HepG2 (cell line): ENCODE measurements at regions not wholly inside any gene's neighbourhood (a gene's known extent, or its start where the extent isn't known, plus 50 kb on each side); places are given as distances from the start of the nearest gene placed in this dataset.

Source experiments
- ATAC-seq: fragments of 200-7000 bp; cut with Tn5 transposase; 3 replicates; pipeline ENCODE4 v1.9.1; 2020; ENCODE audit warnings: mild to moderate bottlenecking, moderate library complexity
- BruUV-seq: library from RNA; stranded (reverse); fragments of 400-500 nt; replicated peaks from 2 replicates; lab custom pipeline; 2021; lab: Mats Ljungman, UMichigan
- CTCF ChIA-PET: fragments of 300-600 bp; formaldehyde crosslinking; extraction: SDS; loops from one replicate; lab custom pipeline; 2021; ENCODE audit warnings: low total read pairs, inconsistent platforms, low intra/inter-chr PET ratio; lab: Yijun Ruan, JAX
- POLR2A ChIA-PET: fragments of 350-600 bp; sonication (Branson Sonifier 250); formaldehyde crosslinking; loops from one replicate; lab custom pipeline; 2020; ENCODE audit warnings: antibody characterized with exemption, inconsistent platforms; lab: Yijun Ruan, JAX
- DNase-seq: peaks from one replicate; pipeline ENCODE4 v3.0.0-alpha.2; 2015; ENCODE audit warnings: low spot score
- FAIRE-seq: peaks from 3 replicates; lab custom pipeline; 2011; peaks lifted over from hg19 to GRCh38; lab: Jason Lieb, UNC
- H2AFZ ChIP-seq: one replicate; pipeline ENCODE4 v1.6.1; 2011; ENCODE audit warnings: low read length, inconsistent platforms
- H3K27ac ChIP-seq: fragments of 300-600 bp; 3 replicates; pipeline ENCODE4 v1.8.0; 2011; ENCODE audit warnings: mixed run types, mild to moderate bottlenecking, mixed read lengths, low read length, inconsistent platforms; ENCODE audit not compliant: insufficient read depth; ENCODE audit errors: extremely low read length
- H3K27me3 ChIP-seq, 2 experiments: fragments of 200-600 bp in 1 of 2; 2 replicates in 1 of 2; 3 replicates in 1 of 2; pipeline versions ENCODE4 v1.6.0 to v1.8.0; 2011; ENCODE audit warnings: low read length in 2 of 2, mild to moderate bottlenecking in 2 of 2, moderate library complexity in 2 of 2, inconsistent platforms in 1 of 2; ENCODE audit not compliant: insufficient read depth in 2 of 2, control insufficient read depth in 1 of 2
- H3K36me3 ChIP-seq, 2 experiments: fragments of 200-600 bp in 1 of 2; replicated peaks in 1 of 2; 2 replicates in 1 of 2; 3 replicates in 1 of 2; pipeline versions ENCODE4 v1.5.1 to v1.8.0; 2011; ENCODE audit warnings: low read length in 2 of 2, inconsistent platforms in 1 of 2; ENCODE audit not compliant: insufficient read depth in 2 of 2, control insufficient read depth in 1 of 2
- H3K4me1 ChIP-seq: 2 replicates; pipeline ENCODE4 v1.5.1; 2012; ENCODE audit warnings: low read length, inconsistent platforms; ENCODE audit not compliant: insufficient read depth
- H3K4me2 ChIP-seq: 2 replicates; pipeline ENCODE4 v1.6.0; 2011; ENCODE audit warnings: low read depth, low read length, inconsistent platforms
- H3K4me3 ChIP-seq, 3 experiments: fragments of 200-600 bp in 1 of 3; sonication (generic), shearing (Covaris generic) in 1 of 3; replicated peaks in 1 of 3; 2 replicates each; pipeline ENCODE4 v1.5.1; 2011 to 2016; ENCODE audit warnings: low read length in 3 of 3, inconsistent platforms in 2 of 3, low read depth in 2 of 3, mild to moderate bottlenecking in 2 of 3, control low read depth in 1 of 3, mixed read lengths in 1 of 3; ENCODE audit not compliant: insufficient read depth in 1 of 3
- H3K79me2 ChIP-seq: one replicate; pipeline ENCODE4 v1.6.1; 2011; ENCODE audit warnings: low read length, inconsistent platforms; ENCODE audit not compliant: insufficient read depth
- H3K9ac ChIP-seq: 2 replicates; pipeline ENCODE4 v1.6.0; 2011; ENCODE audit warnings: mild to moderate bottlenecking, low read depth, low read length, inconsistent platforms; ENCODE audit not compliant: insufficient read depth
- H3K9me3 ChIP-seq: 2 replicates; pipeline ENCODE4 v1.5.1; 2012; ENCODE audit warnings: mild to moderate bottlenecking, low read length
- H4K20me1 ChIP-seq: 2 replicates; pipeline ENCODE4 v1.6.0; 2011; ENCODE audit warnings: inconsistent platforms, mild to moderate bottlenecking, low read length, moderate library complexity; ENCODE audit not compliant: insufficient read depth
- ATF5 ChIP-seq: sonication (generic); formaldehyde crosslinking; IDR thresholded peaks from 2 replicates; pipeline ENCODE4 v1.4.0; 2020; ENCODE audit warnings: mild to moderate bottlenecking, low read depth, missing genetic modification reagents
- ATF7-NPFF ChIP-seq: sonication (generic); formaldehyde crosslinking; IDR thresholded peaks from 2 replicates; pipeline ENCODE4 v1.8.1; 2023; ENCODE audit warnings: mild to moderate bottlenecking, low read depth, missing genetic modification reagents, moderate library complexity
- BORCS8-MEF2B ChIP-seq: sonication (generic); formaldehyde crosslinking; IDR thresholded peaks from 2 replicates; pipeline ENCODE4 v1.8.0; 2022; ENCODE audit warnings: mild to moderate bottlenecking, missing genetic modification reagents
- HNRNPK ChIP-seq: fragments of 200-400 bp; formaldehyde crosslinking; IDR thresholded peaks from 2 replicates; pipeline ENCODE4 v1.6.1; 2018; ENCODE audit warnings: low read length, low read depth, moderate library complexity, mild to moderate bottlenecking; ENCODE audit not compliant: poor library complexity, severe bottlenecking
- ISX ChIP-seq: sonication (generic); formaldehyde crosslinking; conservative IDR thresholded peaks from 2 replicates; pipeline ENCODE4 v1.5.0; 2020; ENCODE audit warnings: missing genetic modification reagents
- MYNN ChIP-seq: sonication (generic); formaldehyde crosslinking; IDR thresholded peaks from 2 replicates; pipeline ENCODE4 v1.4.0; 2020; ENCODE audit warnings: mild to moderate bottlenecking, low read depth, missing genetic modification reagents
- RFX3 ChIP-seq: IDR thresholded peaks from 2 replicates; pipeline ENCODE4 v1.6.1; 2016; ENCODE audit warnings: missing biosample characterization, missing genetic modification reagents
- TFDP2 ChIP-seq: sonication (generic); formaldehyde crosslinking; IDR thresholded peaks from 2 replicates; pipeline ENCODE4 v1.4.0; 2020; ENCODE audit warnings: missing genetic modification reagents
- YEATS4 ChIP-seq: sonication (generic); formaldehyde crosslinking; IDR thresholded peaks from 2 replicates; pipeline ENCODE4 v1.4.0; 2020; ENCODE audit warnings: missing genetic modification reagents, borderline replicate concordance
- ZBTB46 ChIP-seq: sonication (generic); formaldehyde crosslinking; IDR thresholded peaks from 2 replicates; pipeline ENCODE4 v1.4.0; 2020; ENCODE audit warnings: mild to moderate bottlenecking, missing genetic modification reagents, borderline replicate concordance
- ZNF501 ChIP-seq: sonication (generic); formaldehyde crosslinking; IDR thresholded peaks from 2 replicates; pipeline ENCODE4 v1.5.1; 2020; ENCODE audit warnings: mild to moderate bottlenecking, moderate library complexity, missing genetic modification reagents
- WGBS: methylation state at CpG from one replicate; pipeline ENCODE4 v1.1.6; 2017; ENCODE audit warnings: low lambda C conversion rate; 5-methylcytosine and 5-hydroxymethylcytosine counted together
- in situ Hi-C: cut with HindIII; loops from 2 replicates; pipeline ENCODE4 v1.10.0; 2017; ENCODE audit warnings: low pct_unique_long_range_greater_than_20kb; ENCODE audit not compliant: extremely low pct_ligation_motif_present
- intact Hi-C: fragments of 100-400 bp; cut with micrococcal nuclease; formaldehyde crosslinking; loops from one replicate; pipeline ENCODE4 v1.10.0; 2022; ENCODE audit not compliant: unreplicated experiment

GRCh38 chr9:90100014-90100413 is 495.2 kb downstream of the GADD45G start:
- intact Hi-C loops (loop anchor here (10.0 kb wide), 1 partner anchor 365 kb away; no protein-coding TSS in a partner anchor), in situ Hi-C loops (loop anchor here (5.0 kb wide), 1 partner anchor 498 kb away; no protein-coding TSS in a partner anchor)
- Histone ChIP-seq H4K20me1 (no peaks in the 10 kb centered on the region), H3K4me3 (no peak overlapping the region), H3K27ac (no peak overlapping the region), H3K4me1 (no peaks in the 10 kb centered on the region), H3K9ac (no peak overlapping the region), H3K9me3 (no peaks in the 10 kb centered on the region), H3K27me3 (peaks cover 0 to 2% of the 10 kb centered on the region in 2 experiments; a peak in 3 of 5 replicates), H3K4me2 (no peak overlapping the region), H2AFZ (no peak overlapping the region), H3K79me2 (no peaks in the 10 kb centered on the region), H3K36me3 (no peaks in the 10 kb centered on the region)
- TF ChIP-seq ISX (CRISPR knock-in tag) (no peak), HNRNPK (no peak), ZBTB46 (CRISPR knock-in tag) (no peak), TFDP2 (CRISPR knock-in tag) (no peak), MYNN (CRISPR knock-in tag) (no peak), YEATS4 (CRISPR knock-in tag) (no peak), RFX3 (CRISPR knock-in tag) (no peak), ATF7-NPFF (CRISPR knock-in tag) (no peak), BORCS8-MEF2B (CRISPR knock-in tag) (no peak), ATF5 (CRISPR knock-in tag) (no peak), ZNF501 (CRISPR knock-in tag) (no peak)
- FAIRE-seq (no peak), ATAC-seq (no peak), DNase-seq (no peak)
- WGBS: 6% methylated on average over 3 of the region's 3 CpGs
- no TSS peak for BruUV-seq
- POLR2A ChIA-PET: no interaction called here
- CTCF ChIA-PET: interaction anchor here (1.2 to 2.1 kb wide), 3 partner anchors 496 to 502 kb away, joined by 3 to 6 read pairs (median 6); no protein-coding TSS in a partner anchor
